HG02870 (cell line): ENCODE measurements at regions not wholly inside any gene's neighbourhood (a gene's known extent, or its start where the extent isn't known, plus 50 kb on each side); places are given as distances from the start of the nearest gene placed in this dataset.
"Not testable (repeated sequence)": the region's sequence is repeated elsewhere in the genome, so short reads cannot be mapped to it uniquely, and the experiment has no call there.

Source experiments
- ATAC-seq: cut with Tn5 transposase; IDR thresholded peaks from one replicate; pipeline ENCODE4 v1.9.1; 2021; ENCODE audit warnings: mild to moderate bottlenecking, moderate library complexity; ENCODE audit not compliant: unreplicated experiment

DNA sequence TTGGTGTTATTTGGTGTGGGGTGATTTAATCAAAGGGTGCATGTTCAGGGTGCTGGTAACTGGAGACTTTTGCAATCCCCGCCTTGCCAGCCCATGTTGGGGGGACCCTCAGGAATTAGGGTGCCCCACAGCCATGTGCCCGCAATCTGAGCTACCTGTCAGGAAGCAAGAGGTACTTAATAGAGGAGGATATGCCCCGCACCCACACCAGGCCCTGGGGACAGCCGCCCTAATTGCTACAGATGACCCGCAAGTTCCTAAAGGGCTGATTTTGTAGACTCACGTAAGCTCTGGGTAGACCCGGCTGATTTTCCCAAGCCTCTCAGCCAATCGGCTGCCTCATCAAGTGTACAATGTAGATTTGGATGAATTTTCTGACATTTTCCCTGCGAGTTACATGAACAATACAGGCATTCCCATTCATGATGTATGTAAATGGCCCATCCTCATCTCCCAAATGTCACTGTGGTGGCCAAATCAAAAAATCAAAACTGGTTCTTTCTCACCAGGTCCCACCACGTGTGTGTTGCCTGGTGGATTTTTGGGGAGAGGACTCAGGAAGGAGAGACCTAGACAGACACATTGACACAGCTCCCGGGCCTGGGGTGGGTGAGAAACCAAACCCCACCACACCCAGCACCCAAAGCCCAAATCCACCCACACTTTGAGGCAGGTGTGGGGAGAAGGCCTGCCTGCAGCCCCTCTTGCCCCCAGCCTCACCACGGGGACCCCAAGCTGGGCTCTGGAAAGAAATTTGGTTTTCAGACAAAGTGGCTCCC is 119.2 kb upstream of the SPACA7 start:
- no peak for ATAC-seq

- no peak for ATAC-seq
Measured at GRCh38 chr13:112259511-112259910, 116.6 kb upstream of the SPACA7 start.

GRCh38 chr13:112260108-112261055 is 115.8 kb upstream of the SPACA7 start:
- no peak for ATAC-seq

GRCh38 chr13:112261924-112262323 is 114.2 kb upstream of the SPACA7 start:
- no peak for ATAC-seq

GRCh38 chr13:112263152-112263551 is 113.0 kb upstream of the SPACA7 start:
- no peak for ATAC-seq

DNA sequence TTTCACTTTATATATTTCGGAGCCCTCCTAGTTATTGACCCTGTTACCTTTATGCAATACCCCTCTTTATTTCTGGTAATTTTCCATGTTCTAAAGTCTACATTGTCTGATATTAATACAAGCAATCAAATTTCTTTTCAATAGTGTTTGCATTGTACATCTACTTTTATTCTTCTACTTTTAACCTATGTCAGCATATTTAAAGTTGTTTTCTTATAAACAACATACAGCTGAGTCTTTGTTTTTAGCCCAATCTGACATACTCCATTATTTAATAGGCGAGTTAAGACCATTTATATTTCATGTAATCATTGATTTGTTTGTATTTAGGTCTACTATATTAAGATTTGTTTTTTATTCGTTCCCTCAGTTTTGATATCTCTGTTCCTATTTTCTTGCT is 108.5 kb upstream of the SPACA7 start:
- no peak for ATAC-seq

- peak; percentile 83 for ATAC-seq
Measured at GRCh38 chr13:112270951-112271350, 105.2 kb upstream of the SPACA7 start.

DNA sequence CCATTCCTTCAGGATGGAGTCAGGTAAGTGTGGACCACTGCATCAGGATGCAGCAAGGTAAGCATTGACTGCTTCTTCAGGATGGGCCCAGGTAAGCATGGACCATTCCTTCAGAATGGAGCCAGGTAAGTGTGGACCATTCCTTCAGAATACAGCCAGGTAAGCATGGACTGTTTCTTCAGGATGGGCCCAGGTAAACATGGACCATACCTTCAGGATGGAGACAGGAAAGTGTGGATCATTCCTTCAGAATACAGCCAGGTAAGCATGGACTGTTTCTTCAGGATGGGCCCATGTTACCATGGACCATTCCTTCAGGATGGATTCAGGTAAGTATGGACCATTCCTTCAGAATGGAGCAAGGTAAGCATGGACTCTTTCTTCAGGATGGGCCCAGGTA is 89.4 kb upstream of the SPACA7 start:
- not testable (repeated sequence) for ATAC-seq

GRCh38 chr13:112320303-112320702 is 55.9 kb upstream of the SPACA7 start:
- ATAC-seq = no peak

GRCh38 chr13:112322557-112322956 is 53.6 kb upstream of the SPACA7 start:
- no peak for ATAC-seq

DNA sequence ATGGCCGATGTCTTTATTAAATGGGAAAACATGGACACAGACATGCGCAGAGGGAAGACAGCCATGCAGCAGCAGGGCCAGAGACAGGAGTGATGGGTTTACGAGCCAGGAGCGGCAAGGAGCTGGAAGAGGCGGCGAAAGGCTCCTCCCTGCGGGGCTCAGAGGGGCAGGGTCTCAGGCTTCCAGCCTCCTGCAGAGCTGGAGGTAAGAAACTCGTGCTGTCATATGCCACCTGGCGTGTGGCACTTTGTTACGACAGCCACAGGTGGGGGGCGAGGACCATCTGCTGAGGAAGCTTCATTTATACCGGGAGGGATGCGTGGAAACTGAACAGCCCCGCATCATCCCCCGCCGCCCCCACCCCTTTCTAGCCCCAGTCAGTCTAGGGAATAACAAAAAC is 52.0 kb upstream of the SPACA7 start:
- no peak for ATAC-seq

DNA sequence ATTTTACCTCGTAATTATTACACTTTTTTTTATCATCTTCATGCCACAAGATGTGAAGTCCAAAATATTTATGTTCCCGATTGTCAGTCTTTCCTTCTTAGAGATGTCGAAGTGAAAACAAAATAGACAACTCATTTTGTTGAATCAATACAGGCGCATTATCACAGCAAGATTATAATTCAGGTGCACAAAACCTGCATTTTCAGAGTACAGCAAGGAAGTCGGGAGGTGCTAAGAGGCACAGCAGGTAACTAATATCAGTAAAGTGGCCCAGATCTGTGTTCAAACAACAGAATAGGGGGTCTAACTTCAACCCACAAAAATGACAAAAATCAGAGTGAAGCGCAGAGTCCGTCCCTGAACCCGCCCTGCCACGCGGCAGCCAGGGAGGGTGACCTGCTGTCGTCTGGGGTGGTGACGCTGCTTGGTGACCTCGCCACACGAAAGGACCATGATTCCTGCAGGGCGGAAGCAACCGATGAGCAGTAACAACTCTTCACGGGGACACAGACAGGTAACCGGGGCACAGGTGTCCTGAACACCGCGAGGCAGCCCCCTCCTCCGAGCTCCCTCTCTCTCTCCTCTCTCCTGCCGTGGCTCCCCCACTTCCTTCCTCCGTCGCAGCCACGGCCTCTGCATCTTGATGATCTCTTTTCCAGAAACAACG is 50.9 kb upstream of the SPACA7 start:
- no peak for ATAC-seq

DNA sequence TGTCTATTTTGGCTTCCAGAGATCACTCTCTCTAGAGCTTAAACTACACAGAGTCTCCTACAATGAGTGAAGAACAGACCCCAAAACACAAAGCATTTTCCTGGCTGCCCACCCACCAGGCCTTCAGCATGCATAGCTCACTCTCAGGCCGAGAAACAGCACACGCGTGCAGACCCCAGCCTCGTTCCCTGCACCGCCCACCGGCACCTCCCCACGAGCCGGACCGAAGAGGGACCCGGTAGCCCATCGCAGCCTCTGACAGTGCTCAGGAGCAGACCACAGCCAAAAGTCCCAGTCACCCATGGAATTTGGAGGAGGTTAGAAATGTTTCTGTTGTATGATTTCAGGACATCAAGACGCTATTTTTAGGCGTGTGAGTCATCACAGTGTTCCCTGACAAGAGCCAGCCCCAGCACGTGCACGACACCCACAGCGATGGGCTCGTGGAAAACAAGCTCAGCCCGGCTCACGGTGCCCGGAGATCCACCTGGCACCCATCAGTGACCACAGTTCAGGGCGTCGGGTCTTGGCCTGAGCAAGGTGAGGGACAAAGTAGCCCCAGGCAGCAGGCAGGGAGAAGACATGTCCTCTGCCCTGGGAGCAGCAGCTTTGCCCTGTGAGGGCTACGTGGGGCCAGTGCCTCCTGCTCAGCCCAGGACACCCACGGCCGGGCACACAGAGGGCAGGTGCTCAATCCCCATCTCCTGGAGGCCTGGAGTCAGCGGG is 50.1 kb upstream of the SPACA7 start:
- no peak for ATAC-seq
